ENCODE measurements at regions not wholly inside any gene's neighbourhood (a gene's known extent, or its start where the extent isn't known, plus 50 kb on each side); places are given as distances from the start of the nearest gene placed in this dataset.

GRCh38 chr16:6483469-6484033 lies 849.1 kb upstream of the RBFOX1 start:
- Histone ChIP-seq H3K27me3 (peaks cover 0 to 48% (median 19%) of the 10 kb centered on the region in 9 donors), H3K36me3 (no peaks in the 10 kb centered on the region), H3K9me3 (no peaks in the 10 kb centered on the region), H3K4me1 (peaks cover 0 to 7% (median 0%) of the 10 kb centered on the region in 12 donors), H3K4me3 (no peak overlapping the region), H3K27ac (no peak overlapping the region)
- intact Hi-C loops (cut with DNase I), result no loop called here
- TF ChIP-seq POLR2A (IDR thresholded peaks at IDR 0.05), result no peak
- TF ChIP-seq CTCF (IDR thresholded peaks at IDR 0.05), result no peak
- WGBS, 4 donors, result 2 to 3% (median 2%) methylated on average over 30 to 33 of the region's 33 CpGs
- DNase-seq, result no peak
- ATAC-seq, result no peak

GRCh38 chr16:6482696-6483468 lies 849.8 kb upstream of the RBFOX1 start:
- no peak for ATAC-seq
- Histone ChIP-seq H3K9me3 (no peaks in the 10 kb centered on the region), H3K4me3 (no peak overlapping the region), H3K36me3 (no peaks in the 10 kb centered on the region), H3K4me1 (peaks cover 0 to 7% (median 0%) of the 10 kb centered on the region in 12 donors), H3K27ac (no peak overlapping the region), H3K27me3 (peaks cover 0 to 48% (median 19%) of the 10 kb centered on the region in 9 donors)
- no peak for DNase-seq
- 8 to 17% (median 13%) methylated on average over 30 to 65 of the region's 65 CpGs for WGBS, 4 donors
- intact Hi-C loops (cut with DNase I), result no loop called here
- TF ChIP-seq CTCF (IDR thresholded peaks at IDR 0.05), result no peak
- no peak for TF ChIP-seq POLR2A (IDR thresholded peaks at IDR 0.05)

- 36 to 54% (median 41%) methylated on average over 2 of the region's 2 CpGs for WGBS, 4 donors
- H3K4me3 ChIP-seq, result no peak overlapping the region
- H3K36me3 ChIP-seq, result no peaks in the 10 kb centered on the region
- peaks cover 0 to 7% (median 0%) of the 10 kb centered on the region in 12 donors for H3K9me3 ChIP-seq
- H3K27me3 ChIP-seq, result peaks cover 0 to 48% (median 19%) of the 10 kb centered on the region in 9 donors
- no peak for ATAC-seq
- peaks cover 0 to 7% (median 0%) of the 10 kb centered on the region in 12 donors for H3K4me1 ChIP-seq
- no peak for DNase-seq
- intact Hi-C loops (cut with DNase I), result no loop called here
- H3K27ac ChIP-seq, result no peak overlapping the region
- TF ChIP-seq POLR2A (IDR thresholded peaks at IDR 0.05) (no peak), CTCF (IDR thresholded peaks at IDR 0.05) (no peak)
Observed at GRCh38 chr16:6481894-6482293, 850.8 kb upstream of the RBFOX1 start.

- no peak for ATAC-seq
Observed at GRCh38 chr16:6453742-6454141, 878.9 kb upstream of the RBFOX1 start.

More at GRCh38 chr16:6453742-6454141, 878.9 kb upstream of the RBFOX1 start:
- Histone ChIP-seq H3K4me3 (no peak overlapping the region), H3K27ac (no peak overlapping the region), H3K36me3 (no peaks in the 10 kb centered on the region), H3K9me3 (no peaks in the 10 kb centered on the region), H3K4me1 (no peaks in the 10 kb centered on the region), H3K27me3 (no peaks in the 10 kb centered on the region)
- no peak for DNase-seq
- 75 to 81% (median 78%) methylated on average over 5 of the region's 5 CpGs for WGBS, 4 donors
- TF ChIP-seq CTCF (IDR thresholded peaks at IDR 0.05) (no peak), POLR2A (IDR thresholded peaks at IDR 0.05) (no peak)
- intact Hi-C loops (cut with DNase I), result no loop called here

All from heart left ventricle (tissue), 16 donors.